GM18858 (cell line): ENCODE measurements at regions not wholly inside any gene's neighbourhood (a gene's known extent, or its start where the extent isn't known, plus 50 kb on each side); places are given as distances from the start of the nearest gene placed in this dataset.
"Not testable (repeated sequence)": the region's sequence is repeated elsewhere in the genome, so short reads cannot be mapped to it uniquely, and the experiment has no call there.

Experiments used
- ATAC-seq: cut with Tn5 transposase; IDR thresholded peaks from one replicate; pipeline ENCODE4 v1.9.1; 2021; ENCODE audit not compliant: unreplicated experiment

DNA sequence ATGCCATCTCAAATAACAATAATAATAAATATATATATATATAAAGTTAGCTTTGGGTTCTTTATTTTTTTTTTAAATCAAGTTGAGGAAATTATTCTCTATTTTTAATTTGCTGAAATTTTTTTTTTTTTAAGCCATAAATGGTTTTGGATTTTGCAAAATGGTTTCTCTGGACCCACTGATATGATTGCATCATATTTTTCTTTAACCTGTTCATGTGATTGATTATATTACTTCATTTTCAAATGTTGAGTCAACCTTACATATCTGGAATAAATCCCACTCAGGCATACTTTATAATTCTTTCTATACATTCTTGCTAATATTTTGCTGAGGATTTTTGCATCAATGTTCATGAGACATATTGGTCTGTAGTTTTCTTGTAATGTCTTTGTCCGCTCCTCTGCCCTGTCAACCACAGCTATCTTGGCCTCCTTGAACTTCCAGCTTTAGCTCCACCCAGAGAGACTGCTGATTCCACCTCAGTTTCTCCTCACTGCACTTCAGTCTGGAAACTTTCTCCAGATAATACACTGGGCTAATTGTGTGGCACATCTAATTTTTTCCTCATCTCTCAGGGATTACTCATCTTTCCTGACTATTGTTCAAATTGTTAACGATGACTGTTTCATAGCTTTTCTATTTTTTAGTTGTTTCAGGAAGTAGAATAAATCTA is 160.9 kb upstream of the GIMD1 start:
- no peak for ATAC-seq

- ATAC-seq = no peak
Observed at GRCh38 chr4:106527316-106527715, 158.7 kb upstream of the GIMD1 start.

- not testable (repeated sequence) for ATAC-seq
Observed at GRCh38 chr4:106525425-106525824, 156.8 kb upstream of the GIMD1 start.

- not testable (repeated sequence) for ATAC-seq
Observed at GRCh38 chr4:106524772-106525171, 156.2 kb upstream of the GIMD1 start.

GRCh38 chr4:106522839-106523238 is 154.3 kb upstream of the GIMD1 start:
- ATAC-seq = no peak

- ATAC-seq = no peak
Observed at GRCh38 chr4:106512706-106513105, 144.1 kb upstream of the GIMD1 start.

DNA sequence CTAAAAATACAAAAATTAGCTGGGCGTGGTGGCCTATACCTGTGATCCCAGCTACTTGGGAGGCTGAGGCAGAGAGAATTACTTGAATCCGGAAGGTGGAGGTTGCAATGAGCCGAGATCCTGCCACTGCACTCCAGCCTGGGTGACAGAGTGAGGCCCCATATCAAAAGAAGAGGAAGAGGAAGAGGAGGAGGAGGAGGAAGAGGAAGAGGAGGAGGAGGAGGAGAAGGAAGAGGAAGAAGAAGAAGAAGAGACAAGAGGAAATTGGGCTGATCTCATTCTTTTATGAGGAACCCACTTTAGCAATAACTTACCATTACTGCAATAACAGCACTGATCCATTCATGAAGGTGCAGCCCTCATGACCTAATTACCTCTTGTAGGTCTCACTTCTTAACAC is 138.9 kb upstream of the GIMD1 start:
- ATAC-seq = no peak

DNA sequence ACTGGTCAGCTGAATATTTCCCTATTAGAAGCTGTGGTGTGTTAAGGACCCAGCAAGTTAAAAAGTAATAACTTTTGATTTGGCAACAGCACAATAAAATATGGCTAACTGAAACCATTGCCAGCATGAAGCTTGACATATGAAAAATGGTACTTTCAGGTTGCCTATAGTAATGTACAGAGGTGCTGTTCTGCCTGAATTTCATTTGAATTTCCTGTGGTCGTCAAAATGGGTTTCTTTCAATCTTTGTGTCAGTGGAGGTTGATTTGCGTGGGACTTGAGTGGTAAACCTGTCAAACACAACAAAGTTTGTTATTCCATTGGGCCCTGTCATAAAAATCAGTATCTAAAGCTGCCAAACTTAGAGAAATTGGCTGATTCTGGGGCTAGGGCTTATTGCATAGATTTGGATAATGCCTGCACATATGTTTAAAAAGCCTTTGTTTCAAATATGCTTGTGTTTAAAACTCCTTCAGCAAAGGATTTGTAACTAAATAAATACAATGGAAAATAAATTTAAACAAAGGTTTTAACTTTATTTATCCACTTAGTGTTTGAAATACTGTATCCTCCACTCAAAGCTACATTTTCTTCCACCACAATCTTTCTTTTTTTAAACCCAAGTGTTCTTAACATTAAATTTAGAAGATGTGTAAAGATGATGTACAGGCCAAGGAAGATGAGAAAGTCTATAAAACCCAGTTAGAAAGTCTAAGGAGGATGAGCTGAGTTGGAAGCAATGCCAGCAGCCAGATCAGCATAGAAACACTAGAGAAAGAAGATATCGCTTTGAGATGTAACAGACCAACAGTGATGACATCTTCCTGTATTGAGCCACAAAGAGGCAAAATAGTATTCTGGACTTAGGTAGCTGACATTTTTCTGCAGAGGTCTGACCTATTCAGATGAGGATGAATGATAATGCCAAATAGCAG is 134.8 kb upstream of the GIMD1 start:
- ATAC-seq = no peak

DNA sequence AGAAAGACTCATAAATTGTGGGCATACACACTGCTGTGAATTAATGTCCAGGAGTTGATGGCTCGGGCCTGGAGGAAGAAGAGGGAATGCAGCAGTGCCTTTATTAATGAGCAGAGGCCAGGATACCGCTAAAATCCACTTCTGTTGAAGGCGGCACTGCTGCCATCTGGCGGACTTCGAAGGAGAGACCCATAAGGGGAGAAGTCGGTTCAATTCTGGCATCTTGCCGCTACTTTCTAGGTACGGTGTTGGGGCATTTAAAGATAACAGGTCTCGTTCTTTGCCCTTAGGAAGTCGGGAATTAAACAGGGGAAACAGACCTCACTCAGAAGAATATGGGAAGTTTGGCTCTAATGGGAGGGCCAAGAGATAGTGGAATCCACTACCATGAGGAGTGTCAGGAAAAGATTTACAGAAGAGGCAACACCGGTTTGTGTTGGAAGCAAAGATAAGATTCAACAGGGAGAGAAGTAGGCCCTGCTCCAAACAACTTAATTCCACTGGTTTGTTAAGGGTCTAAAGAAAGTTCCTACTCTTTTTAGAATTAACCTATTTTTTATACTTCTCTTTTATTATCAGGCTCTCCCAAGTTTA is 133.6 kb upstream of the GIMD1 start:
- ATAC-seq = peak; percentile 83

DNA sequence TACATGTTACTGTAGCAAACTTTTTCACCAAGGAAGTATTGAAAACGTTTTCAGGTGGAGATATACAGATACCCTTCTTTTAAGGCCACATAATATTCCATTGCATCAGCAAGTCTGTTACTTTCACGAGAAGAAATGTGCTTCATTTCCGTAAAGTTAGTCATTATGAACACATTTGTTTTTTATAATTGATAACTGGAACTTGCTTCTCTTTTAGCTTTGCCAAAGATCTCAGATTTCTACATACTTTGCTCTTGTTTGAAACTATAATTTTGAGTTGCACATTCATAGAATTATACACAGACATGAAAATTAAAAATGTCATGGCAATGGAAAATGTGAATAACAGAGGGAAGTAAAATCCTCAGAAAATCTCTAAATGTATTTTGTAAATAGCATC is 128.7 kb upstream of the GIMD1 start:
- no peak for ATAC-seq

- no peak for ATAC-seq
Observed at GRCh38 chr4:106496061-106496460, 127.5 kb upstream of the GIMD1 start.

- no peak for ATAC-seq
Observed at GRCh38 chr4:106495476-106495875, 126.9 kb upstream of the GIMD1 start.

GRCh38 chr4:106494066-106494465 is 125.5 kb upstream of the GIMD1 start:
- no peak for ATAC-seq

DNA sequence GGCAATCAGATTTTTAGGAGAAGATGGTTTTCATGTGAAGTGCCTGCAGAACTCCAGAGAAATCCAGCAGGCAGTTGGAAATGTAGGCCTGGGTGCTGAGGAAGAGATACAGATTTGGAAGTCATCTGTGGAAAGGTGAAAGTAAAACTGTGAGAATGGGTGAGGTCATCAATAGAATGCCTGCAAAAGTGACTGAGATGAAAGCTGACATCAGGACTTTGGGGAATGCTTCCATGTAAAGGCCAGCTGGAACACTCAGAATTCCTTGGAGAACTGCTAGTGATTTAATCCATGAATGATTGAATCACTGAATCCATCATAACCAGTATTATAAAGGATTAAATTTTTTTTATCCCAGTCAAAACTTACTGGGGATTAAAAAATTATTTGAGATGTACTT is 124.5 kb upstream of the GIMD1 start:
- ATAC-seq = no peak

- ATAC-seq = no peak
Observed at GRCh38 chr4:106486533-106486932, 118.0 kb upstream of the GIMD1 start.

DNA sequence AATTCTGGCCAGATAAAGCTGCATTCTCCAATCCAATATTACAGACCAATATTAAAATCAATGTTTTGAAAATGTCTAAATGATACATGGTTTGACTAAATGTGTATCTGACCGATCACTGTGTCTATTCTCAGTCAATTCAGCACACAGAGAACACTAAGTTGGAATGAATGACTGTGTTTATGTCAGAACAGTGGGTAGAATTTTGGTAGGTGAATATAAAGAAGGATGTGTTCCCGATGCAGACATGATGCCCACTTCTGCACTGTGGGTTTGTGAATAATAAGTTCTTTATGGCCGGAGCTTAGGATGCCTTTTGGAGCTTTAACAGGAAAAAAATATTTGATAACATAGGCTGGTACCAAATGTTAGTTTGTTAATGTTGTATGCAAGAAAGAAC is 113.2 kb upstream of the GIMD1 start:
- ATAC-seq = no peak

GRCh38 chr4:106478152-106478551 is 109.6 kb upstream of the GIMD1 start:
- no peak for ATAC-seq

DNA sequence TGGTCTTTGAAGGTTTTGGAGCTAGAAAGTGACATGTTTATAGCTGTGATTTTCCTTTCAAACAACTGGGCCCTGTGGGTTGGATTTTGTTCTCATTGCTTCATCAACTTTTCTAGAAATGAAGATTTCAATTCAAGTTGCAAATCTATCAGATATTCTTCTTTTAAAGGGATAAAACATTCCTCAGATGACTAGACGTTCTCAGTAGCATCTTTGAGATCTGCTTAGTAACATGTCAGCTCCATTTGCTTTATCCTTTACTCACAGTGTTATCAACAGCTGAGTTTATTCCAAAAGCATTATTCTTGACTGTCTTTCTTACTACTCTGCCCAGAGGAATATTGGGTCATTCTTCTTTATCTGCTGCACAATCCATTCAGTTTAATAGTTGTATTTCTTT is 108.2 kb upstream of the GIMD1 start:
- no peak for ATAC-seq

DNA sequence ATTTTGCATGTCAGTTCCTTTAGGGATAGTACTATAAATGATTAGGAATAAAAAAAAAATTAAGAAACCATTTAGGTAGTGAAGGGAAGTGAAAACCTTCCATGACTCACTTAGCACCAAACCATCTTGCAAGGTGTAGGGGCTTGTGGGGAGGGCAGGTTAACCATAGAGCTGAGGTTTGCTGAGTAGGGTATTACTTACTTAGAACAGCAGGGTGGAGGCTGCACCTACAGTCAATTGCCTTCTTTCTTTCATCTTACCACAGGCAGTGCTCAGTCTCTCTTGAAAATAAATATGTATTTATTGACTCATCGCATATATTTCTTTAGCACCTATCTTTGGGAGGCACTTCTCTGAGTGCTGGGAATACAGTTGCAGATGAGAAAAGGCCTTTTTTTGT is 104.9 kb upstream of the GIMD1 start:
- no peak for ATAC-seq

DNA sequence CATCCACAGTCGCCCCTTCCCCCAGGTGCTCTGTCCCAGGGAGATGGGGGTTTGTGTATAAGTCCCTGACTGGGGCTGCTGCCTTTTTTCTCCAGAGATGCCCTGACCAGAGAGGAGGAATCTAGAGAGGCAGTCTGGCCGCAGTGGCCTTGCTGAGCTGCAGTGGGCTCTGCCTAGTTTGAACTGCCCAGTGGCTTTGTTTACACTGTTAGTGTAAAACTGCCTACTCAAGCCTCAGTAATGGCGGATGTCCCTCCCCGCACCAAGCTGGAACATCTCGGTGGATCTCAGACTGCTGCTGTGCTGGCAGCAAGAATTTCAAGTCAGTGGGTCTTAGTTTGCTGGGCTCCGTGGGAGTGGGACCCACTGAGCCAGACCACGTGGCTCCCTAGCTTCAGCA is 102.6 kb upstream of the GIMD1 start:
- no peak for ATAC-seq

GRCh38 chr4:106463622-106464021 is 95.0 kb upstream of the GIMD1 start:
- no peak for ATAC-seq

DNA sequence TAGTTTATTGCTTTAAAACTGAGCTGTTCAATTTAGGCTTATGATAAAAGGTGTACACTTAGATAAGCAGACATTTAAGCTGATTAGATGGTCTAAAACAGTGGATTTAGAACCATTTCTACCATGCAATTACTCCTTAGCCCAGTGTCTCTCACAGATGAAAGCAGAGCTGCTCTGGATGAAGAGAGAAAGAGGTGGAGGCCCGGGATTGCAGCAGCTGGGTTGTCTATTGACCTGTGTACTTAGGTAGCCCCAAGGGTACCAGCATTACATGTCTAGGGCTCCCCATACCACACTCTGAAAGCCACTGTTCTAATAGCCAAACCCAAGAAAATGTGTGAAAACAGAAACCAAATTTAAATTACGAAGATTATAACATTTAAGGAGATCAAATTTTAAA is 86.0 kb upstream of the GIMD1 start:
- ATAC-seq = no peak
